GM23338 (cell line): ENCODE measurements at regions not wholly inside any gene's neighbourhood (a gene's known extent, or its start where the extent isn't known, plus 50 kb on each side); places are given as distances from the start of the nearest gene placed in this dataset.
"Not testable (repeated sequence)": the region's sequence is repeated elsewhere in the genome, so short reads cannot be mapped to it uniquely, and the experiment has no call there.

Source experiments
- CTCF ChIP-seq, 2 experiments: fragments of 200-600 bp in 1 of 2; sonication (generic) in 1 of 2; conservative IDR thresholded peaks; 2 replicates each; pipeline versions ENCODE4 v1.5.1 to v1.6.1; 2016 to 2017; ENCODE audit warnings: antibody characterized with exemption in 2 of 2, low read depth in 2 of 2, mild to moderate bottlenecking in 2 of 2, moderate library complexity in 1 of 2
- EZH2 ChIP-seq: fragments of 200-600 bp; sonication (generic); IDR thresholded peaks from one replicate; pipeline ENCODE4 v1.8.0; 2017; ENCODE audit warnings: antibody characterized with exemption, mild to moderate bottlenecking, low read depth; ENCODE audit not compliant: unreplicated experiment
- EZH2phosphoT487 ChIP-seq: fragments of 200-600 bp; sonication (generic); IDR thresholded peaks from one replicate; pipeline ENCODE4 v1.8.1; 2018; ENCODE audit warnings: antibody characterized with exemption; ENCODE audit not compliant: unreplicated experiment
- POLR2AphosphoS5 ChIP-seq: IDR thresholded peaks from 2 replicates; pipeline ENCODE4 v1.6.1; 2016; ENCODE audit warnings: antibody characterized with exemption, low read depth

GRCh38 chr5:163750415-163750814 lies 245.0 kb downstream of the MAT2B start:
- TF ChIP-seq POLR2AphosphoS5; EZH2phosphoT487; CTCF (conservative IDR thresholded peaks at IDR 0.05; ENCODE audit: low read depth in 2 of 2); EZH2: not testable (repeated sequence)
